ENCODE measurements at regions not wholly inside any gene's neighbourhood (a gene's known extent, or its start where the extent isn't known, plus 50 kb on each side); places are given as distances from the start of the nearest gene placed in this dataset.
A peak's percentile ranks its signal among the peaks of the same experiment; 100 is the strongest.

DNA sequence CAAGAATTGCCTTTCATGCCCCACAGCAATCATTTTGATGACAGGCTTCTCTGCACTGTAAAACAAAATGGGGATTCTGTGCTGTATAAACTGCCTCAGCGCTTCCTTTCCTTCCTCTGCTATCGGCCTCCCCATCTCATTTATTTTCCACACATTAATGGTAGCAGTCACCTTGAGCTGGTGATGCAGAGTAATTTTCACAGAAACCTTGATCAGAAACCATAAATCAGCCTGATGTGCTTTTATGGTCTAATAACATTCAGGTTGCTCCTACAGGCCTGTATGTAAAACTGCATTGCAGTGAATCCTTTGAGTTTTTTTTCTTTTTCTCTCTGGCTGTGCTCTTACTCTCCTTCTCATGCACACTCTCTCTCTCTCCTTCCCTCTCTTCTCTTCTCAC, 578.4 kb upstream of the STXBP6 start:
- no peaks in the 10 kb centered on the region for H3K4me1 ChIP-seq (ENCODE audit: control insufficient read depth, insufficient read depth, low read length)
- no peaks in the 10 kb centered on the region for H3K9me3 ChIP-seq (ENCODE audit: control insufficient read depth, insufficient read depth, low read length)
- no peaks in the 10 kb centered on the region for H3K27me3 ChIP-seq (ENCODE audit: control insufficient read depth, insufficient read depth, low read length)
- no peak overlapping the region for H3K9ac ChIP-seq (ENCODE audit: low read depth, low read length)
- no peaks in the 10 kb centered on the region for H3K36me3 ChIP-seq (ENCODE audit: control insufficient read depth, insufficient read depth, low read length)
- H3K27ac ChIP-seq (ENCODE audit: low read depth, low read length): no peak overlapping the region
- H3K4me3 ChIP-seq (ENCODE audit: low read depth, low read length): no peak overlapping the region

- H3K27me3 ChIP-seq (ENCODE audit: control insufficient read depth, insufficient read depth, low read length): no peaks in the 10 kb centered on the region
- H3K27ac ChIP-seq (ENCODE audit: low read depth, low read length): no peak overlapping the region
- H3K36me3 ChIP-seq (ENCODE audit: control insufficient read depth, insufficient read depth, low read length): no peaks in the 10 kb centered on the region
- no peaks in the 10 kb centered on the region for H3K9me3 ChIP-seq (ENCODE audit: control insufficient read depth, insufficient read depth, low read length)
- H3K9ac ChIP-seq (ENCODE audit: low read depth, low read length): no peak overlapping the region
- no peak overlapping the region for H3K4me3 ChIP-seq (ENCODE audit: low read depth, low read length)
- no peaks in the 10 kb centered on the region for H3K4me1 ChIP-seq (ENCODE audit: control insufficient read depth, insufficient read depth, low read length)
Measured at GRCh38 chr14:25626986-25627385, 577.0 kb upstream of the STXBP6 start.

DNA sequence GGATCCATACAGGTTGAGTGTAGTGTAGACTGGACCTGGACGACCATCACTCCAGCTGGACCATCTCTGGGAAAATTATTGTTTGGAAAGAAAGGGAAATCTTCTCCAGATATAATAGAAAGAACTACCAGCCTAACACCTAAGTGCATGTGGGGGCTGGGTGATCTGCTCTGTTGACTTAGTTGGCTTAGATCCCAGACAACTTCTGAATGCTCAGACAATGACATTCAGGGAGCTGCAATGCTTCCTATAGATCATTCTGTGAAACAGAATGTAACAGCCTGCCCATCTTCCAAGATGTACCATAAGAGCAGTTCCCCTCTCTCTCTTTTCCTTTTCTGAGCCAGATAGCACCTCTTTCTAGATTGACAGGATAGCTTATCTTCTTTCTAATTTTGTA, 572.8 kb upstream of the STXBP6 start:
- H3K4me1 ChIP-seq (ENCODE audit: control insufficient read depth, insufficient read depth, low read length): no peaks in the 10 kb centered on the region
- no peaks in the 10 kb centered on the region for H3K27me3 ChIP-seq (ENCODE audit: control insufficient read depth, insufficient read depth, low read length)
- H3K27ac ChIP-seq (ENCODE audit: low read depth, low read length): no peak overlapping the region
- no peak overlapping the region for H3K4me3 ChIP-seq (ENCODE audit: low read depth, low read length)
- no peak overlapping the region for H3K9ac ChIP-seq (ENCODE audit: low read depth, low read length)
- peaks cover 3% of the 10 kb centered on the region for H3K9me3 ChIP-seq (ENCODE audit: control insufficient read depth, insufficient read depth, low read length)
- H3K36me3 ChIP-seq (ENCODE audit: control insufficient read depth, insufficient read depth, low read length): no peaks in the 10 kb centered on the region

DNA sequence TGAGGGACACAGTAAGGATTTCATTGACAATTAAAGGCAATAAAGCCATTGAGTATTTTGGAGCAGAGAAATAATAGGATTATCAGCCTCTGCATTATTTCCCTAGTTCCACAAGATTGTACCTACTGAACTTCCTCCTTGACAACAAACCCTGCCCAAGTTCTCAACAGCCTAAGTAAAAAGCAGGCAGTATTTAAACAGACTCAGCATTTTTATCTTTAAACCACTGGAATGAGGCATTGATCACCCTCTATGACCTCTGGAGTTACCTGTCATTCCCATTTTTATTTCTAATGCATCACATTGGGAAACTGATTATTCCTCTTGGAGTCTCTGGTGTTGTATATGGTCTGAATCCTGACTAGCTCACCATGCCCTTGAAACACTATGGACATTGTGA, 570.6 kb upstream of the STXBP6 start:
- Histone ChIP-seq H3K4me3 (ENCODE audit: low read depth, low read length) (no peak overlapping the region), H3K9ac (ENCODE audit: low read depth, low read length) (no peak overlapping the region), H3K27ac (ENCODE audit: low read depth, low read length) (no peak overlapping the region), H3K9me3 (ENCODE audit: control insufficient read depth, insufficient read depth, low read length) (peaks cover 14% of the 10 kb centered on the region), H3K36me3 (ENCODE audit: control insufficient read depth, insufficient read depth, low read length) (no peaks in the 10 kb centered on the region), H3K4me1 (ENCODE audit: control insufficient read depth, insufficient read depth, low read length) (no peaks in the 10 kb centered on the region), H3K27me3 (ENCODE audit: control insufficient read depth, insufficient read depth, low read length) (no peaks in the 10 kb centered on the region)

- Histone ChIP-seq H3K9ac (ENCODE audit: low read depth, low read length) (no peak overlapping the region), H3K4me1 (ENCODE audit: control insufficient read depth, insufficient read depth, low read length) (no peaks in the 10 kb centered on the region), H3K4me3 (ENCODE audit: low read depth, low read length) (no peak overlapping the region), H3K36me3 (ENCODE audit: control insufficient read depth, insufficient read depth, low read length) (no peaks in the 10 kb centered on the region), H3K27ac (ENCODE audit: low read depth, low read length) (no peak overlapping the region), H3K27me3 (ENCODE audit: control insufficient read depth, insufficient read depth, low read length) (no peaks in the 10 kb centered on the region), H3K9me3 (ENCODE audit: control insufficient read depth, insufficient read depth, low read length) (peaks cover 14% of the 10 kb centered on the region)
Measured at GRCh38 chr14:25615174-25615573, 565.2 kb upstream of the STXBP6 start.

DNA sequence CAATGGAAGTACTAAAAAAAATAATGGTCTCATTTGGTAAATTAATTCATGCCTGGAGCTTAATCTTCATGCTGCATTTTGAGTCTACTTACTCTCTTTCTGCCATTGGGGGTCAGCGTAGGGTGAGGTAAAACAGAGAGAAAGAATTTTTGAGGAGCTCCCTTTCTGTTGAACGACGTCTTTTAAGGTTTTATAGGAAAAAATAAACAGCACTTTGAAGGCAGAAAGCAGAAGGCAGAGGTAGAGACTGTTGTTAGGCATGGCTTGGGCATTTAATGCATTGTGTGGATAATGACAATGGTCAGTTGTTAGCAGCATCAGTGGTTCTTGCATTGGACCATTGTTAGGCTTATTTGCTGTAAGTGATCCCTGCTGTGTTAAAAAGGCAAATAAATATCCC, 557.2 kb upstream of the STXBP6 start:
- H3K4me3 ChIP-seq (ENCODE audit: low read depth, low read length): peak overlapping the region; percentile 26; the same call in 1 of the 2 replicates
- no peaks in the 10 kb centered on the region for H3K36me3 ChIP-seq (ENCODE audit: control insufficient read depth, insufficient read depth, low read length)
- no peak overlapping the region for H3K27ac ChIP-seq (ENCODE audit: low read depth, low read length)
- no peaks in the 10 kb centered on the region for H3K27me3 ChIP-seq (ENCODE audit: control insufficient read depth, insufficient read depth, low read length)
- no peaks in the 10 kb centered on the region; the same call in 1 of the 2 replicates for H3K9me3 ChIP-seq (ENCODE audit: control insufficient read depth, insufficient read depth, low read length)
- no peak overlapping the region for H3K9ac ChIP-seq (ENCODE audit: low read depth, low read length)
- peaks cover 13% of the 10 kb centered on the region; the same call in 1 of the 2 replicates for H3K4me1 ChIP-seq (ENCODE audit: control insufficient read depth, insufficient read depth, low read length)

DNA sequence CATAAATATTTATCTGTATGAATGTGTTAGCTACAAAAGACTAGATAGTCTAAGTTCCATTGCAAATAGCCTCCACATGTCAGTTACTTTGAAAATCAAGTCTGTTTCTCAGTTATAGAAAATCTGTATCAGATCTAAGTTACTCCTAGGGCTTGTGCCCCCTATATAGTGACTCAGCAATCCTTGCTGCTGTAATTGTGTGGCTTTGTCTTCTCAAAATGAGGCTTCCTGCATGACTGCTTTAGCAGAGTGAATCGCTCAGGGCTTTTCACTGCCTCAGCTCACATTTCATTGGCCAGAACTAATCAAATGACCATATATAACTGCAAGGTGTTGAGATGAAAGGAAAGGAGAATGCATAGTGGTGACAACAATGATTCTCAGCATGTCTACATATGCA, 552.2 kb upstream of the STXBP6 start:
- H3K4me1 ChIP-seq (ENCODE audit: control insufficient read depth, insufficient read depth, low read length): peaks cover 6% of the 10 kb centered on the region; the same call in 1 of the 2 replicates
- H3K36me3 ChIP-seq (ENCODE audit: control insufficient read depth, insufficient read depth, low read length): no peaks in the 10 kb centered on the region
- H3K9ac ChIP-seq (ENCODE audit: low read depth, low read length): no peak overlapping the region
- no peaks in the 10 kb centered on the region for H3K27me3 ChIP-seq (ENCODE audit: control insufficient read depth, insufficient read depth, low read length)
- no peak overlapping the region for H3K27ac ChIP-seq (ENCODE audit: low read depth, low read length)
- no peak overlapping the region for H3K4me3 ChIP-seq (ENCODE audit: low read depth, low read length)
- H3K9me3 ChIP-seq (ENCODE audit: control insufficient read depth, insufficient read depth, low read length): peaks cover 9% of the 10 kb centered on the region

- H3K4me1 ChIP-seq (ENCODE audit: control insufficient read depth, insufficient read depth, low read length): no peaks in the 10 kb centered on the region
- no peaks in the 10 kb centered on the region for H3K27me3 ChIP-seq (ENCODE audit: control insufficient read depth, insufficient read depth, low read length)
- H3K4me3 ChIP-seq (ENCODE audit: low read depth, low read length): no peak overlapping the region
- no peak overlapping the region for H3K9ac ChIP-seq (ENCODE audit: low read depth, low read length)
- no peaks in the 10 kb centered on the region for H3K36me3 ChIP-seq (ENCODE audit: control insufficient read depth, insufficient read depth, low read length)
- no peak overlapping the region for H3K27ac ChIP-seq (ENCODE audit: low read depth, low read length)
- H3K9me3 ChIP-seq (ENCODE audit: control insufficient read depth, insufficient read depth, low read length): no peaks in the 10 kb centered on the region
Measured at GRCh38 chr14:25588751-25589150, 538.8 kb upstream of the STXBP6 start.

- Histone ChIP-seq H3K36me3 (ENCODE audit: control insufficient read depth, insufficient read depth, low read length) (no peaks in the 10 kb centered on the region), H3K9me3 (ENCODE audit: control insufficient read depth, insufficient read depth, low read length) (no peaks in the 10 kb centered on the region; the same call in 1 of the 2 replicates), H3K27me3 (ENCODE audit: control insufficient read depth, insufficient read depth, low read length) (no peaks in the 10 kb centered on the region), H3K4me1 (ENCODE audit: control insufficient read depth, insufficient read depth, low read length) (peaks cover 14% of the 10 kb centered on the region), H3K9ac (ENCODE audit: low read depth, low read length) (no peak overlapping the region), H3K27ac (ENCODE audit: low read depth, low read length) (no peak overlapping the region), H3K4me3 (ENCODE audit: low read depth, low read length) (no peak overlapping the region)
Measured at GRCh38 chr14:25574628-25575325, 524.8 kb upstream of the STXBP6 start.

DNA sequence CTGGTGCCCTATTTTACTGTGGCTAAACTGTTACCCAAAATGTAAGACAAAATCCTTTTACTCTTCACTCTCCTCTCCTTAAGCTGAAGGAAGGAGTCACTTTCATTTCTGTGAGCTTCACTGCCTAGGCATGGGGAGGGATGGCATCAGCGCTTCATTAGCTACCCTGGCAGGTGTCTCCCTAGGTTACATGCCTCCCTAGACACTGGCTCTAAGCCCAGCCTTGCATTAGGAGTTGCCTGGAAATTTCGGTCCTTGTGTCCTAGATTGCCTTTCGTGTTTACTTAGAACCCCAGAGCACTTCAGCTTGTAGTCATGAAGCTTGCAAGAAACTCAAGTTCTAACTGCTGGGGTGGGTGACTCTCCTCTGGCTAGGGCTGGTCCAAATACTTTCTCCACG, 520.5 kb upstream of the STXBP6 start:
- Histone ChIP-seq H3K27ac (ENCODE audit: low read depth, low read length) (no peak overlapping the region), H3K4me3 (ENCODE audit: low read depth, low read length) (no peak overlapping the region), H3K9ac (ENCODE audit: low read depth, low read length) (no peak overlapping the region), H3K27me3 (ENCODE audit: control insufficient read depth, insufficient read depth, low read length) (no peaks in the 10 kb centered on the region), H3K36me3 (ENCODE audit: control insufficient read depth, insufficient read depth, low read length) (no peaks in the 10 kb centered on the region), H3K4me1 (ENCODE audit: control insufficient read depth, insufficient read depth, low read length) (no peaks in the 10 kb centered on the region), H3K9me3 (ENCODE audit: control insufficient read depth, insufficient read depth, low read length) (no peaks in the 10 kb centered on the region)

DNA sequence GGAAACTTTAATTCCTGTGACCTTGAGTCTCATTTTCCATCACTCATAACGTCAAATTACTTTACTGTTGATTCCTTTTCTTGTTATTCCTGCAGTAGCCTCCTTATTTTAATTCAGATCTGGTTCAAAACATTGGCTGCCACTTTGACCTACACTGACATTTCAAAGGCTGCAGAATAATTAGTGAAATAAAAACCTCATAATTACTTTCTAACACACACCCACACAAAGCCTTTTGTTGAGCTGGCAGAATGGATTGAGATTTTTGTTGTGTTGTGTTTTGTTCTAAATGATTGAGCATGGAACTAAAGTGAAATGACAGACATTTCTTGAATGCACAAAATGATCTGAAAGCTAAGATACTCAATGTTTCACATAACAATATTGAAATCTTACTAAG, 507.5 kb upstream of the STXBP6 start:
- H3K9ac ChIP-seq (ENCODE audit: low read depth, low read length): no peak overlapping the region
- H3K4me3 ChIP-seq (ENCODE audit: low read depth, low read length): no peak overlapping the region
- H3K9me3 ChIP-seq (ENCODE audit: control insufficient read depth, insufficient read depth, low read length): no peaks in the 10 kb centered on the region
- H3K27ac ChIP-seq (ENCODE audit: low read depth, low read length): no peak overlapping the region
- H3K36me3 ChIP-seq (ENCODE audit: control insufficient read depth, insufficient read depth, low read length): no peaks in the 10 kb centered on the region
- H3K27me3 ChIP-seq (ENCODE audit: control insufficient read depth, insufficient read depth, low read length): no peaks in the 10 kb centered on the region
- no peaks in the 10 kb centered on the region for H3K4me1 ChIP-seq (ENCODE audit: control insufficient read depth, insufficient read depth, low read length)

All from HUES48 (cell line).